Inflammatory macrophage (primary cell): ENCODE measurements at regions not wholly inside any gene's neighbourhood (a gene's known extent, or its start where the extent isn't known, plus 50 kb on each side); places are given as distances from the start of the nearest gene placed in this dataset.

Experiments used
- DNase-seq, 2 donors: peaks; one replicate each; pipeline ENCODE4 v3.0.0-alpha.2; 2020 to 2022

DNA sequence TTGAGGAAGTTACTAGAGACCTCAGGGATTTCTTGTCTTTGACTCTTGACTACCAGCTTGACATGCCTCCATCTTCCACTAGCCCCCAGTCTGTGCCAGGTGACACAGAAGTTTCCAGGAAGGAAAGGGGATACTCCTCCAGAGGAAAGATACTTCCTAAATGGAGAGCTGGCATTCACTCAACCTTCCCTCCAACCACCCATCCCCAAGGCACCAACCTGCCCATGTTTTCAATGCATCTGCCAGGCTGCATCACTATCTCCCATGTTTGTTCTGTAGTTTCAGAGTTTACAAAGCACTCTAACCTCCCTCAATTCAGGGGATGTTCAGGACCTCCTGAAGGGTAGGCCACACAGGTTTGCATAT lies 198.4 kb upstream of the LPP start:
- no peak for DNase-seq

DNA sequence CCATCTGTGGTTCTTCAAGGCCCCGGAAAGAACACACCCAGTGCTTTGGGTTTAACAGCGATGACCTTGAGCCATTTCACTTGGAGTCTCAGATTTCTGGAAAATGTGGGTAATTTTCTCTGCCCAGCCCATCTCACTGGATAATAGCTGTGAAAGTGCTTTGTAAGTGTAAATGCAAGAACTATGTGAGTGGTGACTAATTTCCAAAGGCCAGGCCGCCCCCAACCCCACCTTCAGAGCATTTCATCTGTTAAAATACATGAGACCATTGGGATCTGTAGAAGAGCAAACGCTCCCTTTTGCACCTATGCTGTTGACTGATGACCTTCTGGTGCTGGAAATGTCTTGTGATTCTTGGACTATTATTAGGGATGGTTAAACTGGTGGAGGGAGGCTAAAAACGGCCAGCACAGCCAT lies 196.8 kb upstream of the LPP start:
- DNase-seq = no peak

DNA sequence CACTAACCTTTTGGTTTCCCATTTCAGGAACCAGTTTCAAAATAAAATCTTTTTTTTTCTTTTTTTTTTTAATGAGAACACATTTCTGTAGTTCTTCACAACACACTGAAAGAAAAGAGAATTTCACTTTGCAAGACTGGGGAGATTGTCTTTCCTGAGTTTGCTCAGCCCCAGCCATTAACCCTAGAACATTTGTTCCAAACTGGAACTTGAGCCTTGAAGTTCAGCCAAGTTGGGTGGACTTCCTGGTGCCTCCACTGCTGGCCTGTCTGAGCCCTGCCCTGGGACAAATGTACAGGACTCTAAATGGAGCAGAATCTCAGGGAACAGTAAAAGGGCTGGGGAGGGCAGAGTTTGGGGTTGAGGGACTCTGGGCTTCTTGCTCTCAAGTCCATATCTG lies 196.4 kb upstream of the LPP start:
- no peak for DNase-seq

DNA sequence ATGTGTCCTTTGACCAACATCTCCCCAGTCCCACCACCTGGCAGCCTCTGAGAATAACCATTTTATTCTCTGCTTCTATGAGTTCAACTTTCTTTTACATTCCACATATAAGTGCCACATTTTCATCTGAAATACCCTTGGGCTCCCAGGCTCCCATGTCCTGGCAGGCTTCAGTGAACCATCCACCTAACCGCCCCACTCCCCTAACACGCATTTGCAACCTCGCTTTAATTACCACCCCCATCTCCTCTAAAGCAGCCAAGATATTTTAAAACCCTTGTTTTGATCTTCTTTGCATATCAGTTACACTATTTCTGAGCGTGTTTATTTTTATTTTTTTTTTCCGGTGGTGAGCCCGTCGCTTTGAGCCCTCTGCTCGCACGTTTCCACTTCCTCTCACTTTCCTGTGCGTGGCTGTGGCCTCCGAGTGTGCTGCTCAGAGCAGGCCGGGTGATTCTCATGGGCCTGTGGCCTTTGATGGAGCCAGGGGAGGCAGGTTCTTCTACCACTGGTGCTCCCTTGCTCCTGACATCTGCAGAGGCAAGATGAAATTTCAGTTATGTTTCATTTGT lies 195.4 kb upstream of the LPP start:
- DNase-seq = no peak

DNA sequence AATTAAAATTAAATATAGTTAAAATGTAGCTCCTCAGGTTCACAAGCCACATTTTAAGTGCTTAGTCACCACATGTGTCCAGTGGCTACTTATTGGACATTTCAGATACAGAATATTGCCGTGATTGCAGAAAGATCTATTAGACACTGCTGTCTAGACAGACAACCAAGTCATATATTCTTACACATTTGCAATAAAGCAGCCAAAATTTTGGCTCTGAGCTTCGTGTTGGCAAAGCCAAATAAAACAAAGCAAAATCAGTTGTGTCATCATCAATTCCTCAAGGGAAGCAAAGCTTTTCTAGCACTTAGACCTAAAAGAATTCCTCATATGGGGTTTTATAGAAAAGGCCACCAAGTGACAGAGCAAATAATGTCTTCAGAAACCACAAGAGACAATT lies 193.1 kb upstream of the LPP start:
- no peak for DNase-seq

DNA sequence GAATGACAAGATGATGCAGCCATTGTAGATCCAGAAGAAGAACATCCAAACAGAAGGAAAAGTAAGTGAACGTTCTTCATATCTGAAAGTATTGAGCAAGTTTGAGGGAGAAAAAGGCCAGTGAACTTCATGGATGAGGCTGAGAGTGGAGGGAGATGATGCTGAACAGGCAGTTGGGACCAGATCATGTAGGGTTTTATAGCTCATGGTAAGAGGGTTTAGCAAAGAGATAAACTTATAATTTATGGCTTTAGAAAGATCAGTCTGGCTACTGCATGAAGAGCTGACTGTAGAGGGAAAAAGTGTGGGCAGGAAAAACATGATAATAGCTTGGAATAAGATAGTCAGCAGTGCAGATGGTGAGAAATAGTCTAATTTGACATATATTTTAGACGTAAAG lies 192.6 kb upstream of the LPP start:
- no peak for DNase-seq

DNA sequence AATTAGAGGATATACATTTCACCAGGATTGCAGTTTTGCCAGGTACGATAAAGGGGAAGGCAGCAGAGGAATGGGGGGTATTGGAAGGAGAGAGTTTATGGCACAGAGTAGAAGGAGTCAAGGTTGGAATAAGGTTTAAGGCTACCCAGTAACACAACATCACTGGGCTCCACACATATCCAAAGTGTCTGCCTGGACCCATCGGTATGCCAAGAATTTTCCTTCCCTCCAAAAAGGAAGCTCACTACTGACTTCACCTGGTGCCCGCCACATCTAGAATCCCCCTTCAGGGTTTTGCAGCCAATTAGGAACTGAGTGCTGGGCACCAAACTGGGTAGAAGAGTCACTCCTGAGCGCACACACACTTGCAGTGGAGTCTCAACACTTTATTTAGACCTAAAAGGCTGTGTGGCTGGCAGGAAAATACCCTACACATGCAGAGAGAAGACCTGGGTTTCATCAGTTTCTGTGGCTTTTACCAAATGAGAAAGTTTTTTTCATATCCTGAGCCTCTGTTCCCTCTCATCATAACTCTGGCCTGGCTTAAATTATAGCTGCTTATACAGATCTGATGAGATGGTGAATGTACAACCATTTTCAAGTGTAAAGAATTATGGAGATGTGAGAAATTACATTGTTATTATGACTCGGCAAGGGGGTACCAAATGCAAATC lies 190.8 kb upstream of the LPP start:
- DNase-seq = no peak

DNA sequence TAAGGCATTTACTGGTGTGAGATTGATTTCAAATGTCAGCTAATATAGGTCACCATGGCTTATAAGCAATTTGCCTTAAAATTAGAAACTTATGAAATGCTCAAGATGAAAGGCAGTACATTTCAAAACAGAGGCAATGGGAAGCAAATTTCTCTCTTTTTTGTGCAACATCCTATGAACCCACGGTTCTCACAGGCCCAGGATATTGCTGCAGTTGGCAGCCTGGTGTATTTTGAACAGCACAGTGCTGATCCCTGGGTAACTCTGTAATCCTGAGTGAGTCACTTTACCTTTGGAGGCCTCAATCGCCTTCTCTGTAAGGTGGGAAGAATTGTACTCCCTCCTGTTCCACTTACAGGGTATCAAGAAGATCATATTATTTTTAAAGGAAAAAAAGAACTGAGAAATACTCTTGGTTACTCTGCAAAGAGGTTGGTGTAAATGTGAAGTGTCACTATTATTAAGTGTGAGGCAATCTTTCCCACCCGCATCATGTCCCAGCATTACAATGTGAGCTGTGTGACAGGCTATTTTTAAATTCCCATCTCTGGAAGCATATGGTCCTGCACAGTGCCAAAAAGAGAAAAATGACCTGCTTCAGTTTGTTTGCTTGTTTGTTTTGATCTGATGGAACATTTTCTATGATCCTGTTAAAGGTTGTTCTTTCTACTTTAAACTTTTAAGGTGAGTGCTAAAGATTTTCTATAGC lies 190.1 kb upstream of the LPP start:
- peak; percentile 83 to 86 for DNase-seq

DNA sequence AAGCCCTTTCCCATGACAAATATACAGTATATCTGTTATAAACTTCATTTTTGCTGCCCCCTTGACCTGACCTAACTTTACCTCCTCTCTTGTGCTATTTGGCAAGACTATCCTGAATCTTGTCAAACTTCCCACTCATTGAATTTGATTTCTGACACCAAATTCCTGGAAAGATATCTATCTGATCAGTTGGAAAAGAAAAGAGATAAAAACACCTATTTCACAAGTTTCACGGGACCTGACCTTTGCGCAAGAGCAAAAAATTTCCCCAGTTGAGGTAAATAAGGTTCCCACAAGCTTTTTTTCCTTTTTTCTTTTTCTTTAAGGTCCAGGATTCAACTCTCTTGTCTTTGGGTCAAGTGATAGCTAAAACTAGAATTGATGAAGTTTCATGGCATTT lies 189.2 kb upstream of the LPP start:
- DNase-seq = no peak

DNA sequence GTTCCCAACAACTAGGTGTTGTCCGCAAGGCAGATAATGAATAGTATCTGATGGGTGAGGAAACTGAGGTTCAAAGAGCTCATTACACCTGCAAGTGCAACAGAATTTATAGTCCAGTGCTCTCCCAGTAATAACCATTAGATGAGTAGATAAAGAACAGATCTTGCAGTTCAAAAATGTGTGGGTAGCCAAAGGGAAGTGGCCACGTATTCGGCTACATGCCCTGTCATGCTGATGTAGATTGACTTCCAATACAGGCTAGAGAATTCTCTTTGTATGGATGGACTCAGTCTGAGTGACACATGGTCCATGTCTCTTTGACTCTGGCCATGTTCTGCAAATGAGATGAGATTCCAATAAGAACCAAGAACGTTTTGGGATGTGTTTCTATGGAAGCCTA lies 187.9 kb upstream of the LPP start:
- DNase-seq = peak; percentile 72 to 87

DNA sequence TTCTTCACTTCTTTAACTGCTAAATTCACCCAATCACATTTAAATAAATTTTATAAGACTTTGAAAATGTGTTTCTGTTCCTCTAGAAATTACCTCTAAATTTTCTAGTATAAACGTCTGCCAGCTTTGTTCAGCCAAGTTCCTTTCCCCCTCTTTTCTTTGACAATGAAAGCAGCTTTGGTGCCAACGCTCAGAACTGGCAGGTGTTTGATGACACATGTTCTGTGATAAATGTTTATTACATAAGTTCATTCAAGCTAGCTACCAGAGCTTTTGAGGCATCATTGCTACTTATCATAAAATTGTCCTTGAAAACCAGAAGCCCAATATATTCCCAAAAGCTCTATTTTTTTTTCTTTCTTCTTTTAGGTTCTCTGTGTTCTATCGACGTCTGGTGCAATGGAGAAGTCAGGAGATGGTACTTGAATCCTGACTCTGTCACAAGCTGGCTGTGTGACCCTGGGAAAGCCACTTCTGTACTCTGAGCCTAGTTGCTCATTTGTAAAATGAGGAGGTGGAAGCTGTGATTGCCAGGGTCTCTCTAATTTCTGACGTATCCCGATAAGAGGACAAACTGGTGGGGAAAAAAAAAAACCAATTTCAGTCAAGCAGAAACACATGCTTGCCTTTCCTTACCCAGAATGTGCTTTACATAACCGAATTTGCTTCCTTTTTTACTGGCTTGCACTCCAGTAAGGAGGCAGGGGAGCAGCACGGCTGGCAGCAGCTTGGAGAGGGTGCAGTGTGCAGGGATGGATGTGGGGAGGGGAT lies 187.1 kb upstream of the LPP start:
- peak; percentile 20 to 62 for DNase-seq

DNA sequence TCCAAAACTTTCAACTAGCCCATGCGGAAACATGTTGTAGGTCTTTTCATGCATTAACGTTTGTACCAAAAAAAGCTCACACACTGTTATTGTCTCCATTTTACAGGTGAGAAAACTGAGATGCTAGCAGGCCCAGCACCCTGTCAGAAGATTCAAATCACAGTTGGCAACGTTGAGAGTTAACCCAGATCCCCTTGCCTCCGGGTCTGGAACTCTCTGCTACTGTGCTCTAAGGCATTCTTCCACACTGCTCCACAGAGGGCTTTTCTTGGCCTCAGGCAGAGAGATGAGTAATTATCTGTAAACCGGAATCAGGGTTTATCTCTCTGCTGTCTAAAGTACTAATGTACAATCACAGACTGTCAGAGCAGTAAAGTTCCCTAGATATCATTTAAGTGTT lies 186.0 kb upstream of the LPP start:
- DNase-seq = no peak

DNA sequence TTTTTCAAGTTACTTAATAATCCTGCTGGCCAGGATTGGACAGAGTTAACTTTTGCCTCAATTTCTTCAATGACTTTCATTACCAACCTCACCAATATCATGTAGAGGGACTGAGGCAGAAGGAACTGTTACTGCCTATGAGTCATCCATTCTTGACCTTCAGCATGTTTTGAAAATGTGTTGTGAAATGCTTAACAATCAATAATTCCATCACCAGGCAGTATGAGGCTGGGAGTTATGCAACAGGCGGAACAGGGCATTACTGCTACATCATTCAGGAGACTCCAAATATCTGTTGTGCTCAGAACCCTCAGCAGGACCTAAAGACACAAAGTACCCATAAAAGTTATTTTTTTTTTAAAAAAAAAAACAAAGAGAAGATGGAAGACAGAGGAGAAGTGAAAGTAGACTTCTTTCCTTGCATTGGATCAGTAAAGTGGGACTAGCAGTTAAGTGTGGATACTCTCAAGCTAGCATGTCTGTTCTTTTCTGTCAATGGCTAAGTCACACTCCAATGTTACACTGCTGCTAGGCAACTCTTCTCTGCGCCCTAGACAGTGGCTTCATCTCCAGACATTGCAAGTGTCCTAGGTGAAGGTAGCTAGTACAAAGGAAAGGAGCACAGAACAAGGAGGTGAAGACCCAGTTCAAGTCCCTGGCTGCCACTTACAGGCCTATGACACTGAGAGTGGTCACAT lies 184.9 kb upstream of the LPP start:
- peak; percentile 74 to 79 for DNase-seq

DNA sequence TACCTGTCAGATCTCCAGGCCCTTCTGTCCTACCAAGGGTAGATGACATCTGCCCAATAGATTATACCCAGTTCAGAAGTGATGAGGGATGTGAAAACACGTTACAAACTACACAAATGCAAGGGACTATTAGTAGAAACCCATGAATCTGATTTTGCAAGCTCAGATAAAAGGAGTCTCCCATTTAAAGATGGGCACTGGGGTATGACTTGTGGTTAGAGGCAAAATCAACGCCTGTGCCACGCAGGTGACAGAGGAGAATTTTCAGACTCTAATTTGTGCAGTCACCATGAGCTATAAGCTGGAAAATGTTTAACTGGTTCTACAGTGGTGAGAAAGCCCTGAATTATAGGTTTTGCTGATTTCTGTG lies 184.4 kb upstream of the LPP start:
- no peak for DNase-seq

DNA sequence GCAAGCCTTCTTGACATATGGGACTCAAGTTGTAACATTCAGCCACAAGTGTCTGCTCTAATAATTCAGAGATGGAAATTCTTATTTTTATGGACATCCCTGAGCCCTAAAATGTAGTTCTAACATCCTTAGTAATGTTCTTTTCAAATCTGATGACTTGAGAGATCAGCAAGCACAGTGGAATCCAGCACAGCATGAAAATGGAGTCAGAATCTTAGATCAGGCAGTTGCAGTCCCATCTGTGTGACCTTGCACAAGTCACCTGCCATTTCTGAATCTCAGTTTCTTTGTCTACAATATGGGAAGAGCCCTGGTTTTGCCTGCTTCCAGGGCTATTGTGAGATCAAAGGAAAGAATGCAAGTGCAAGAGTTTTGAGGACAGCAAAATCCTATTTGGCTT lies 183.9 kb upstream of the LPP start:
- no peak for DNase-seq

DNA sequence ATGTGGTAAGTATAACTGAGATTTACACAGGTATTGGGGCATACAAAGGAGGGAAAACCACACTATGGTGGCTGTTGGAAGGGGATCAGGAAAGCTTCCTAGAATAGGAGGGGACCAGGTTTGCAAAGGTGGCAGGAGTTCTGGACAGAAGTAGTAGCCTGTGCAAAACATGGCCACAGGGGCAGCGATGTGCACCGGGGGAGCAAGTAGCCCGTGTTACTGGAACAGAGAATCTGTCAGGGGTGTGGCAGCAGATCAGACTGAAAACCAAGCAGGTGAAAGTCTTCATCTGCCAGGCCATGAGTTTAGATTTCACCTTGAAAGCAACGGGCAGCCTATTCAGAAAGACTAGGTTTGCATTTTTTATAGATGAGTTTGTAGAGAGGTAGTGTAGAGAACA lies 182.3 kb upstream of the LPP start:
- no peak for DNase-seq

DNA sequence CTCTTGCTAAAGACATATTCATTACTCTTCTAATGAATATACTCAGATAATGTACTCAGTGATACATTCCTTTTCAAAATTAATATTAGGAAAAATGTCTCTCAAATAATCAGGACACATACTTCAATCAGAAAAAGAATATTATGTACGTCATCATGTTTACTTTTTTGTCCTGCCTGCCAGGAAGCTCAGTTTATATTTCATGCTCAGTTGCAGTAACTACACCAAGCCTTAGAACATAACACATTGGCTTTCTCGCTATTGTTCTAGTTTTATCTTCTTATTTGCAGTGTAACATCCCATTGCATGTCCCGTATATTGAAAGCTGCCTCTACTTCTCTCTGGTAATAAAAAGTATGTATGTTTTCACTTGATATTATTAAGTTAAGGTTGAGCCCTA lies 181.5 kb upstream of the LPP start:
- DNase-seq = no peak

DNA sequence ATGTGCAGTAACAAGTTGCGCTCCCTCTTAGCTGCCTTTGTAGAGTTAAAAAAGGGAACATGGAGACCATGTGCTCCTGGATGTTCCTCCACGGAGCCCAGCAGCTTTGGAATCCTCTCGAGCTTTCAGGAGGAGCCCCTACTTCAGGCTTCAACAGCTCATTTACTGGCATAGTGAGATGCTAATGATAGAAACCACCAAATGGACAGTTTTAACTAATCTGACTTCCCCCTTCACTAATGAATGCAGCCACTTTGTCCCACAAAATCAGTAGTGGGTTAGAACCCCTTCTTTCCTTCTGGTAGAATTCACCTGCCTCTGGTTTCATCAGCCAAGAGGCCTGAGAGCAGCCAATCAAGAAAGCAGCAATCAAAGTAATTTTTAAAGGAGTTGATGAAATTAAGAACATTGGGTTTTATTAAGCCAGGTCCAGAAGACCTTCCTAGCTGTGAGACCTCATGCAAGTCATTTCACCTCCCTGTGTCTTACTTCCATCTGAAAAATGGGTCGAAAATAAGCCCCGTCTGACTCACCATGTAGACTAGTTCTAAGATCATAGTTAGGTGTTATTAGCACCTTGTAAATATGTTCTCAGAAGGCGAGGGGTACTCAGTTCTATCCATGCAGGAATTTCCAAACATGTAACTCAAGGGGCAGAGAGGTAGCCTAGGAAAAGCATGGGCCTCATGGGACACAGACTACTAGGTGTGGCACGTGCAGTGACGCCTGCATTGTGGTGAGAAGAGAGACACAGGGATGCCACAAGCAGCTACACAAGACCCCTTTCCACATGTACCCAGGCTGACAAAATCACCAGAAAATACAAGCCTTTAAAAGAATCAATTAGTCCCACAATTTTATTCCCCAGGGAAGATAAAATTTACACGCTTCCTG lies 179.7 kb upstream of the LPP start:
- no peak for DNase-seq

DNA sequence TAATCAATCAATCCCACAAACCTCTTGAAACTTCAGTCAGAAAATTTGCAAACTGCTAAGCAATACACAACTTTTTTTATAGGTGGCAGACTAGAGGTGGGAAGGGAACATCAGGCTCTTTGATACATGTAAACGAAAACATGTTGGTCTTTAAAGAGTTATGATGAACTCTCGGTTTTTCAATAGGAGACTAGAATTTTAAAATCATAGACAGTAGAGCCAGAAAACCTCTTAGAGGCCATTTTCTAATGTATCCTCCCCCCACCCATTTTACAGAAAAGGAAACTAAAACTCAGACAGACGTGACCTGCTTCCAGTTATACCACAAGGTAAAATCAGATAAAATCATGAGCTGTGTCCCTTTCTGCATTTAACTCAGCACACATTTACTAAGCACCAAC lies 179.1 kb upstream of the LPP start:
- DNase-seq = no peak

DNA sequence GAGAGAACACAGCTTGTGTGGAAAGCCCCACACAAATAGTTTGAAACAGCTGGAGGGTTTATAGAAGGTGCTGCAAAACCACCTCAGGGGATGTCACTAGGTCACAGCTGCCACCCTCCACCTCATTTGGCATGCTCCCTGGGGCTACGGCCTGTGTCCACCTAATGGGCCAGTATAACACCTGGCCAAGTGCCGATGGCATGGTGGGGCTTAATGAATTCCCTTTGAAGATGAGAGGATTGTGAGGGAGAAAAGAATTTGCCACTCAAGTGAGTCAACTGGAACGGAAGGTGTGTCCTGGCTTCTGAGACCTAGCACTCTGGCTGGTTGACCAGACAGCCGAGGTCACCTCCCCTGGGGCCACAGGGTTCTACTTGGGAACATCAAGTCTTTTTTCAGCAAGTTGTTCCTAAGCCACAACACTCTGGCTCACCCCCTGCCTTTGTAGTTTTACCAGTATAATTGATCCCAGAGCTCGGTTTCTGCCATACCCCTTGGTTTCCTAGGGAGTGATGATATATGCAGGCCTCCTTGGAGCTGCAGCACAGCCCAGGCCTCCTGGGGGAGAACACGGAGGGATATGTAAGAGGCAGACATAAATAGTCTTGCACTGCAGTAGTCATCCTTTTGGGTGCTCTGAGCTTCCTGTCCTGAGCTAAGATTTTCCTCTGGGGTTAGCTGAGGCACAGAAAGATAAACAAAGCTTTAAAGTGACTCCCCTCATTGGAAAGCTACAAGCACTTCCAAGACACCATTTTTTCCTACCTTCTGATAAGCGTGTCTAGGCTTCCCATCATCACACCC lies 178.2 kb upstream of the LPP start:
- DNase-seq = no peak

DNA sequence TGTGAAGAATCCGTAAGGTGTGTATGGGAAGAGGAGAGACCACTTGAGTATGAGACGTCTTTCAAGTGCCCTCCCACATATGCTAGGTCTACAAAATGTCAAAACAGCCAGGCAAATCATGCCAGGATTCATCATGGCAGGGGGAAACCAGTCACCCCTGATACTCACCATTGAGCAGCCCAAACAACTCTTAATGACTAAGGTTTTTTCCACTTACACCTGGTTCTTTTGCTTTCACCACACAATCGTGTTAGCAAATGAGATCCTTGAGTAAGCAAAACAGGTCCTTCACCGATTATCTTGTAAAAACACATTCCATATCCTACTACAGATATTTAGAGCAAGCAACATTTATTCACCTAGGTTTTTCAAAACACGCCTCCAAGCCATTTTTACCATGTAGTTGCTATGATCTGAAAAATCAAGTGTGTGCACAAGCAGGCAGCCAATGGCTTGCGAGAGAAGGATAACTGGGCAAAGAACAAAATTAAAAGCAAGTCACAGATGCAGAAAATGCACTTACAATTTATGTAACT lies 177.5 kb upstream of the LPP start:
- no peak for DNase-seq
